SU-DHL-6 (cell line): ENCODE measurements at regions not wholly inside any gene's neighbourhood (a gene's known extent, or its start where the extent isn't known, plus 50 kb on each side); places are given as distances from the start of the nearest gene placed in this dataset.

Experiments used
- H2AFZ ChIP-seq: fragments of 200-600 bp; sonication (generic); 2 replicates; pipeline ENCODE4 v1.6.1; 2014; ENCODE audit warnings: low read depth, mild to moderate bottlenecking, moderate library complexity, mixed read lengths, antibody characterized with exemption, low read length; ENCODE audit not compliant: severe bottlenecking
- H3F3A ChIP-seq: fragments of 200-600 bp; shearing (Covaris generic); 2 replicates; pipeline ENCODE4 v1.6.0; 2016; ENCODE audit warnings: antibody characterized with exemption, mild to moderate bottlenecking; ENCODE audit not compliant: insufficient read depth
- H3K27ac ChIP-seq: fragments of 200-600 bp; sonication (generic); 2 replicates; pipeline ENCODE4 v1.5.1; 2016; ENCODE audit warnings: low read depth, mild to moderate bottlenecking, low read length, moderate library complexity, mixed read lengths
- H3K27me3 ChIP-seq: fragments of 200-600 bp; sonication (generic), shearing (Covaris generic); 2 replicates; pipeline ENCODE4 v1.6.0; 2014; ENCODE audit warnings: mild to moderate bottlenecking, low read length
- H3K36me3 ChIP-seq: fragments of 200-600 bp; sonication (generic); 2 replicates; pipeline ENCODE4 v1.6.1; 2014; ENCODE audit warnings: mild to moderate bottlenecking, low read length, mixed read lengths
- H3K4me2 ChIP-seq: fragments of 300-600, 200-600 bp; shearing (Covaris generic), sonication (generic); 2 replicates; pipeline ENCODE4 v1.6.0; 2014; ENCODE audit warnings: low read length, low read depth, mild to moderate bottlenecking; ENCODE audit not compliant: poor library complexity, severe bottlenecking
- H3K4me3 ChIP-seq: fragments of 200-600 bp; sonication (generic); 2 replicates; pipeline ENCODE4 v1.5.1; 2014; ENCODE audit warnings: antibody characterized with exemption, low read length, mild to moderate bottlenecking, mixed read lengths; ENCODE audit not compliant: insufficient read depth, poor library complexity, severe bottlenecking
- H3K79me2 ChIP-seq: fragments of 200-600 bp; sonication (generic); 2 replicates; pipeline ENCODE4 v1.6.1; 2014; ENCODE audit warnings: mild to moderate bottlenecking, low read length, moderate library complexity; ENCODE audit not compliant: insufficient read depth
- H3K9ac ChIP-seq: fragments of 200-600 bp; sonication (generic); 2 replicates; pipeline ENCODE4 v1.7.0; 2014; ENCODE audit warnings: mild to moderate bottlenecking, low read length
- H3K9me2 ChIP-seq: fragments of 200-600 bp; sonication (generic); replicated peaks from 2 replicates; pipeline ENCODE4 v1.6.1; 2014; ENCODE audit warnings: low read length; ENCODE audit not compliant: insufficient read depth
- H3K9me3 ChIP-seq: fragments of 200-600 bp; sonication (generic); 2 replicates; pipeline ENCODE4 v1.6.1; 2014; ENCODE audit warnings: low read length, mixed read lengths; ENCODE audit not compliant: insufficient read depth
- H4K20me1 ChIP-seq: fragments of 200-600 bp; sonication (generic); 2 replicates; pipeline ENCODE4 v1.6.1; 2014; ENCODE audit warnings: low read depth, mild to moderate bottlenecking, antibody characterized with exemption, low read length, moderate library complexity, mixed read lengths
- CTCF ChIP-seq: fragments of 200-600 bp; sonication (generic); IDR thresholded peaks from one replicate; pipeline ENCODE4 v1.5.1; 2017; ENCODE audit warnings: antibody characterized with exemption, mild to moderate bottlenecking, low read length, moderate library complexity; ENCODE audit not compliant: insufficient read depth, poor library complexity, severe bottlenecking
- EZH2phosphoT487 ChIP-seq: fragments of 200-600 bp; sonication (generic), shearing (Covaris generic); conservative IDR thresholded peaks from 2 replicates; pipeline ENCODE4 v1.6.1; 2018; ENCODE audit warnings: mild to moderate bottlenecking, antibody characterized with exemption, low read length, moderate library complexity, mixed read lengths

DNA sequence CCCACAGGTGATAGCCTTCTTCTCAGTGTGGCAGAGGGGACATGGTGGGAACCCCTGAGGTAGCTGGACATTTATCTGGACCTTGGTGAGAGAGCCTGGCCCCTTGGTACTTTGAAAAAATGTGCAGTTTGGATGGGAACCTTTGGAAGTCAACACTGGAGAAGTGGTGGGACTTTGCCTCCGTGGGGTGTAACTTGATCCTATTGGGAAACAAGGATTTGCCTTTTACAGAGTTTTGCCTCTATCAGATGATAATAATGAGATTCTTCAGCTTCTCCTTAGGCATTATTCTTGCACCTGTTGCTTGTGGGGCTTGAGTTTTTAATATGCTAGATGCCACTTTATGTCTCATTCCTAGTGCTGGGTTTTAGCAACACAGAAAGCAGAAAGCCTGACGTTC is 99.0 kb downstream of the ERCC5 start:
- H3K9me3 ChIP-seq, result peaks cover 12% of the 10 kb centered on the region; the same call in 1 of the 2 replicates
- no peak overlapping the region for H2AFZ ChIP-seq
- H3K9ac ChIP-seq, result no peak overlapping the region
- no peaks in the 10 kb centered on the region for H3K27me3 ChIP-seq
- H3K36me3 ChIP-seq, result no peaks in the 10 kb centered on the region
- no peak overlapping the region for H3K4me2 ChIP-seq
- no peak for TF ChIP-seq CTCF
- no peak for TF ChIP-seq EZH2phosphoT487
- no peaks in the 10 kb centered on the region for H4K20me1 ChIP-seq
- no peak overlapping the region for H3K4me3 ChIP-seq
- no peak overlapping the region for H3K27ac ChIP-seq
- H3F3A ChIP-seq, result no peaks in the 10 kb centered on the region
- no peaks in the 10 kb centered on the region for H3K79me2 ChIP-seq
- H3K9me2 ChIP-seq, result no peaks in the 10 kb centered on the region

DNA sequence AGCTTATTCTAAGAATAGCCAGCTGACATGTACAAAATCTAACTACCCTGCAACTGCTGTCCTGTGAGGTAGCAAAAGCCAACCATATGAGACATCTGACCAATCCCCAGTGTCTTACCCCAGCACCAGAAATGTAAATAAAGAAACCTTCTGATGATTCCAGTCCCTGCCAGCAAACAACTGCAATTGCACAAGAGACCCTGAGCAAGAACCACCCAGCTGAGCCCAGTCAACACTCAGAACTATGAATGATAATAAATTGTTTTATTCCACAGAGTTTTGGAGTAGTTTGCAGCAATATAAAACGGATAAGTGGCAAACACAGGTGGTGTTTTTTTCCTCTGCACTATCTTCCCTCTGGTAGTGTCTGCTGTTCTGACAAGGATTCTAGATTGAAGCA is 94.9 kb downstream of the ERCC5 start:
- H4K20me1 ChIP-seq, result no peaks in the 10 kb centered on the region
- H3K4me2 ChIP-seq, result no peak overlapping the region
- H3K4me3 ChIP-seq, result no peak overlapping the region
- H3K27ac ChIP-seq, result no peak overlapping the region
- peaks cover 12% of the 10 kb centered on the region; the same call in 1 of the 2 replicates for H3K9me3 ChIP-seq
- no peaks in the 10 kb centered on the region for H3K9me2 ChIP-seq
- no peaks in the 10 kb centered on the region for H3K36me3 ChIP-seq
- no peaks in the 10 kb centered on the region for H3K27me3 ChIP-seq
- no peak overlapping the region for H2AFZ ChIP-seq
- TF ChIP-seq EZH2phosphoT487 (no peak), CTCF (no peak)
- H3K9ac ChIP-seq, result no peak overlapping the region
- H3K79me2 ChIP-seq, result no peaks in the 10 kb centered on the region
- H3F3A ChIP-seq, result no peaks in the 10 kb centered on the region

- H3K27ac ChIP-seq, result no peak overlapping the region
- no peak overlapping the region for H3K4me2 ChIP-seq
- no peak for TF ChIP-seq EZH2phosphoT487
- TF ChIP-seq CTCF, result no peak
- no peaks in the 10 kb centered on the region for H3K79me2 ChIP-seq
- H3F3A ChIP-seq, result 0 out of 2 replicates have a peak, but pooled peaks cover 3% of the 10 kb centered on the region
- H3K36me3 ChIP-seq, result no peaks in the 10 kb centered on the region
- no peaks in the 10 kb centered on the region for H3K9me2 ChIP-seq
- H3K9ac ChIP-seq, result no peak overlapping the region
- H4K20me1 ChIP-seq, result no peaks in the 10 kb centered on the region
- H2AFZ ChIP-seq, result no peak overlapping the region
- no peaks in the 10 kb centered on the region for H3K27me3 ChIP-seq
- peaks cover 12% of the 10 kb centered on the region; the same call in 1 of the 2 replicates for H3K9me3 ChIP-seq
- H3K4me3 ChIP-seq, result no peak overlapping the region
Measured at GRCh38 chr13:102940143-102940542, 94.3 kb downstream of the ERCC5 start.
